ENCODE measurements at regions not wholly inside any gene's neighbourhood (a gene's known extent, or its start where the extent isn't known, plus 50 kb on each side); places are given as distances from the start of the nearest gene placed in this dataset.

DNA sequence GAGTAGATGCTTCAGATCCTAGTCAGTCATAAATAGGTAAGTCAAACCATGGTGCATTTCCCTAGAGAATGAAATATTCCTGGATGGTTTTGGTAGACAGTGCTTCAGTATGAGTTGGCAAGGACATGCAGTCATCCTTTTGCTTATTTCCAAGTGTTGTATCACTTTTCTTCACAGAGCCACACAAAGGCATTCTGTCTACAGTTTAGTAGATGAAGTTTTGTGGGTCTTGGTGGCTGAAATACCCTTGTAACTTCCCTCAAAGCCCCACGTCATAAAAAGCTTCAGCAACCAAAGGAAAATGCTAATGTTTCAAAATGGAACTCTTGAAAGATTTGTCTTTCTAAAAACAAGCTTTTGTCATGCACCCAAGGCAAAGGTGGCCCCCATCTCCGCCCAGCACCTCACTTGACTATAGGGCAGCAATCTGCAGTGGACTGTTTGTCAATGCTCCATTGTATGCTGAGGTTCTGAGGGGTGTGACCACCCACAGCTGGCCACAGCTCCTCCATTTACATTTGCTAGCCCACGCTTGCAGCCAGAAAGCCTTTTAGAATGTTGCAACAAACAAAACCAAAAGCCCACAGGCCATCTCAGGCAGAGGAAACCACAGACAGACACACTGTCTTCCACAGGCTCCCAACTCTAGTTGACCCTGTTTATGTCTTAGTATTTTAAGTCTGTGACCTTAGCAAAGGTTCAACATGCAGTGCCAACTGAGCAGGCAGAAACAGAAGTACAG is 87.1 kb upstream of the FAM9C start:
- Mint-ChIP-seq H3K4me3 (no peak overlapping the region), H3K27ac (no peak overlapping the region), H3K27me3 (ENCODE audit: low read depth) (peaks cover 4% of the 10 kb centered on the region; the same call in 1 of the 2 replicates), H3K4me1 (peaks cover 21% of the 10 kb centered on the region), H3K9me3 (no peaks in the 10 kb centered on the region), H3K36me3 (peaks cover 4% of the 10 kb centered on the region; the same call in 1 of the 2 replicates)
- TF ChIP-seq, protein P1, sequence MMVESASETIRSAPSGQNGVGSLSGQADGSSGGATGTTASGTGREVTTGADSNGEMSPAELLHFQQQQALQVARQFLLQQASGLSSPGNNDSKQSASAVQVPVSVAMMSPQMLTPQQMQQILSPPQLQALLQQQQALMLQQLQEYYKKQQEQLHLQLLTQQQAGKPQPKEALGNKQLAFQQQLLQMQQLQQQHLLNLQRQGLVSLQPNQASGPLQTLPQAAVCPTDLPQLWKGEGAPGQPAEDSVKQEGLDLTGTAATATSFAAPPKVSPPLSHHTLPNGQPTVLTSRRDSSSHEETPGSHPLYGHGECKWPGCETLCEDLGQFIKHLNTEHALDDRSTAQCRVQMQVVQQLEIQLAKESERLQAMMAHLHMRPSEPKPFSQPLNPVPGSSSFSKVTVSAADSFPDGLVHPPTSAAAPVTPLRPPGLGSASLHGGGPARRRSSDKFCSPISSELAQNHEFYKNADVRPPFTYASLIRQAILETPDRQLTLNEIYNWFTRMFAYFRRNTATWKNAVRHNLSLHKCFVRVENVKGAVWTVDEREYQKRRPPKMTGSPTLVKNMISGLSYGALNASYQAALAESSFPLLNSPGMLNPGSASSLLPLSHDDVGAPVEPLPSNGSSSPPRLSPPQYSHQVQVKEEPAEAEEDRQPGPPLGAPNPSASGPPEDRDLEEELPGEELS (CRISPR knock-in tag; IDR thresholded peaks at IDR 0.05) = peak; percentile 25; the same call in 1 of the 2 replicates
- TF ChIP-seq, protein P2, sequence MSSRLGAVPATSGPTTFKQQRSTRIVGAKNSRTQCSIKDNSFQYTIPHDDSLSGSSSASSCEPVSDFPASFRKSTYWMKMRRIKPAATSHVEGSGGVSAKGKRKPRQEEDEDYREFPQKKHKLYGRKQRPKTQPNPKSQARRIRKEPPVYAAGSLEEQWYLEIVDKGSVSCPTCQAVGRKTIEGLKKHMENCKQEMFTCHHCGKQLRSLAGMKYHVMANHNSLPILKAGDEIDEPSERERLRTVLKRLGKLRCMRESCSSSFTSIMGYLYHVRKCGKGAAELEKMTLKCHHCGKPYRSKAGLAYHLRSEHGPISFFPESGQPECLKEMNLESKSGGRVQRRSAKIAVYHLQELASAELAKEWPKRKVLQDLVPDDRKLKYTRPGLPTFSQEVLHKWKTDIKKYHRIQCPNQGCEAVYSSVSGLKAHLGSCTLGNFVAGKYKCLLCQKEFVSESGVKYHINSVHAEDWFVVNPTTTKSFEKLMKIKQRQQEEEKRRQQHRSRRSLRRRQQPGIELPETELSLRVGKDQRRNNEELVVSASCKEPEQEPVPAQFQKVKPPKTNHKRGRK (CRISPR knock-in tag; IDR thresholded peaks at IDR 0.05; ENCODE audit: borderline replicate concordance) = no peak
- TF ChIP-seq ZBTB21 (CRISPR knock-in tag; IDR thresholded peaks at IDR 0.05; ENCODE audit: borderline replicate concordance) = peak; percentile 45; the same call in 1 of the 2 replicates
- DNase-seq (ENCODE audit: low spot score) (no peak), ATAC-seq (peak; percentile 75)
- CTCF ChIA-PET = interaction anchor here (0.9 kb wide), 1 partner anchor 185 kb away, joined by 3 read pairs; no protein-coding TSS in a partner anchor
- POLR2A ChIA-PET = no interaction called here

DNA sequence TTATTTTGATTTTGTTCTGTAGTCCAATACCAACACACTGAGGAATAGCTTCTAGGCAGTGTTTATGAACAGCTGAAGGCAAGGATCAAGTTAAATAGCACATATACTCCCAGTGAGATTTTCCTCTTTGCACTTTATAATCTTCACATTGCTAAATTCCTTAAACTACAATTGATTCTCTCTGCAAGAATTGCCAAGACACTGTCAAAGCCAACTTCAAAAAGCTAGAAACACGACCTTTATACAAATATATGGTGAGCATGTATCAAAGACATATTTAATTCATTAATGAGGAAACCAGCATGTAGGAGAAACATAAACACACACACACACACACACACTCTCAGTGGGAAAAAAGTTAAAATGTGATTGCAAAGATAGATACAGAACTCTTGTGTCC is 86.4 kb upstream of the FAM9C start:
- ChIA-PET POLR2A (no interaction called here), CTCF (no interaction called here)
- Mint-ChIP-seq H3K27me3 (ENCODE audit: low read depth) (peaks cover 4% of the 10 kb centered on the region; the same call in 1 of the 2 replicates), H3K4me3 (no peak overlapping the region), H3K36me3 (peaks cover 4% of the 10 kb centered on the region; the same call in 1 of the 2 replicates), H3K9me3 (no peaks in the 10 kb centered on the region), H3K27ac (0 out of 2 replicates have a peak overlapping the region, but pooled peaks have one; percentile 41), H3K4me1 (peaks cover 21% of the 10 kb centered on the region)
- DNase-seq (ENCODE audit: low spot score) = no peak
- ATAC-seq = no peak
- TF ChIP-seq ZNF232 (CRISPR knock-in tag; IDR thresholded peaks at IDR 0.05) = no peak
- no peak for TF ChIP-seq NR3C1 (CRISPR knock-in tag; conservative IDR thresholded peaks at IDR 0.05; ENCODE audit: low read depth)
- TF ChIP-seq ZNF425 (CRISPR knock-in tag; conservative IDR thresholded peaks at IDR 0.05) = no peak
- no peak for TF ChIP-seq ELF4 (CRISPR knock-in tag; IDR thresholded peaks at IDR 0.05; ENCODE audit: low read depth)
- TF ChIP-seq, protein P3, sequence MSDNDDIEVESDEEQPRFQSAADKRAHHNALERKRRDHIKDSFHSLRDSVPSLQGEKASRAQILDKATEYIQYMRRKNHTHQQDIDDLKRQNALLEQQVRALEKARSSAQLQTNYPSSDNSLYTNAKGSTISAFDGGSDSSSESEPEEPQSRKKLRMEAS (CRISPR knock-in tag; IDR thresholded peaks at IDR 0.05) = no peak
- TF ChIP-seq, protein P4, sequence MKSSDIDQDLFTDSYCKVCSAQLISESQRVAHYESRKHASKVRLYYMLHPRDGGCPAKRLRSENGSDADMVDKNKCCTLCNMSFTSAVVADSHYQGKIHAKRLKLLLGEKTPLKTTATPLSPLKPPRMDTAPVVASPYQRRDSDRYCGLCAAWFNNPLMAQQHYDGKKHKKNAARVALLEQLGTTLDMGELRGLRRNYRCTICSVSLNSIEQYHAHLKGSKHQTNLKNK (CRISPR knock-in tag; IDR thresholded peaks at IDR 0.05) = no peak
- no peak for TF ChIP-seq GABPB1 (CRISPR knock-in tag; IDR thresholded peaks at IDR 0.05)
- TF ChIP-seq JAZF1 (CRISPR knock-in tag; IDR thresholded peaks at IDR 0.05) = no peak
- no peak for TF ChIP-seq NFE2L1 (CRISPR knock-in tag; IDR thresholded peaks at IDR 0.05)
- no peak for TF ChIP-seq TEAD1 (CRISPR knock-in tag; IDR thresholded peaks at IDR 0.05)
- no peak for TF ChIP-seq CREM (CRISPR knock-in tag; IDR thresholded peaks at IDR 0.05)
- no peak for TF ChIP-seq AFF4 (CRISPR knock-in tag; IDR thresholded peaks at IDR 0.05; ENCODE audit: borderline replicate concordance)
- TF ChIP-seq, protein P5, sequence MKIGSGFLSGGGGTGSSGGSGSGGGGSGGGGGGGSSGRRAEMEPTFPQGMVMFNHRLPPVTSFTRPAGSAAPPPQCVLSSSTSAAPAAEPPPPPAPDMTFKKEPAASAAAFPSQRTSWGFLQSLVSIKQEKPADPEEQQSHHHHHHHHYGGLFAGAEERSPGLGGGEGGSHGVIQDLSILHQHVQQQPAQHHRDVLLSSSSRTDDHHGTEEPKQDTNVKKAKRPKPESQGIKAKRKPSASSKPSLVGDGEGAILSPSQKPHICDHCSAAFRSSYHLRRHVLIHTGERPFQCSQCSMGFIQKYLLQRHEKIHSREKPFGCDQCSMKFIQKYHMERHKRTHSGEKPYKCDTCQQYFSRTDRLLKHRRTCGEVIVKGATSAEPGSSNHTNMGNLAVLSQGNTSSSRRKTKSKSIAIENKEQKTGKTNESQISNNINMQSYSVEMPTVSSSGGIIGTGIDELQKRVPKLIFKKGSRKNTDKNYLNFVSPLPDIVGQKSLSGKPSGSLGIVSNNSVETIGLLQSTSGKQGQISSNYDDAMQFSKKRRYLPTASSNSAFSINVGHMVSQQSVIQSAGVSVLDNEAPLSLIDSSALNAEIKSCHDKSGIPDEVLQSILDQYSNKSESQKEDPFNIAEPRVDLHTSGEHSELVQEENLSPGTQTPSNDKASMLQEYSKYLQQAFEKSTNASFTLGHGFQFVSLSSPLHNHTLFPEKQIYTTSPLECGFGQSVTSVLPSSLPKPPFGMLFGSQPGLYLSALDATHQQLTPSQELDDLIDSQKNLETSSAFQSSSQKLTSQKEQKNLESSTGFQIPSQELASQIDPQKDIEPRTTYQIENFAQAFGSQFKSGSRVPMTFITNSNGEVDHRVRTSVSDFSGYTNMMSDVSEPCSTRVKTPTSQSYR (CRISPR knock-in tag; IDR thresholded peaks at IDR 0.05) = no peak
- TF ChIP-seq, protein P6, sequence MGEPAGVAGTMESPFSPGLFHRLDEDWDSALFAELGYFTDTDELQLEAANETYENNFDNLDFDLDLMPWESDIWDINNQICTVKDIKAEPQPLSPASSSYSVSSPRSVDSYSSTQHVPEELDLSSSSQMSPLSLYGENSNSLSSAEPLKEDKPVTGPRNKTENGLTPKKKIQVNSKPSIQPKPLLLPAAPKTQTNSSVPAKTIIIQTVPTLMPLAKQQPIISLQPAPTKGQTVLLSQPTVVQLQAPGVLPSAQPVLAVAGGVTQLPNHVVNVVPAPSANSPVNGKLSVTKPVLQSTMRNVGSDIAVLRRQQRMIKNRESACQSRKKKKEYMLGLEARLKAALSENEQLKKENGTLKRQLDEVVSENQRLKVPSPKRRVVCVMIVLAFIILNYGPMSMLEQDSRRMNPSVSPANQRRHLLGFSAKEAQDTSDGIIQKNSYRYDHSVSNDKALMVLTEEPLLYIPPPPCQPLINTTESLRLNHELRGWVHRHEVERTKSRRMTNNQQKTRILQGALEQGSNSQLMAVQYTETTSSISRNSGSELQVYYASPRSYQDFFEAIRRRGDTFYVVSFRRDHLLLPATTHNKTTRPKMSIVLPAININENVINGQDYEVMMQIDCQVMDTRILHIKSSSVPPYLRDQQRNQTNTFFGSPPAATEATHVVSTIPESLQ (CRISPR knock-in tag; IDR thresholded peaks at IDR 0.05) = no peak

Data from WTC11 (cell line).